ENCODE measurements at regions not wholly inside any gene's neighbourhood (a gene's known extent, or its start where the extent isn't known, plus 50 kb on each side); places are given as distances from the start of the nearest gene placed in this dataset.

GRCh38 chrX:20715176-20715575 lies 448.5 kb upstream of the RPS6KA3 start:
- CTCF ChIA-PET (ENCODE audit: unreplicated experiment), result no interaction called here
- intact Hi-C loops (cut with micrococcal nuclease; ENCODE audit: unreplicated experiment), result no loop called here

GRCh38 chrX:20712811-20713210 lies 446.1 kb upstream of the RPS6KA3 start:
- Histone ChIP-seq H3K9me3 (ENCODE audit: low read length) (no peaks in the 10 kb centered on the region), H2AFZ (ENCODE audit: low read length) (no peak overlapping the region), H3K79me2 (ENCODE audit: insufficient read depth, low read depth, low read length) (no peaks in the 10 kb centered on the region), H3K27ac (ENCODE audit: low read depth, low read length, poor library complexity, severe bottlenecking) (no peak overlapping the region), H3K36me3 (ENCODE audit: insufficient read depth, low read length) (no peaks in the 10 kb centered on the region), H3K9me2 (ENCODE audit: insufficient read depth, low read length) (no peaks in the 10 kb centered on the region), H3K4me1 (ENCODE audit: insufficient read depth, low read length, poor library complexity, severe bottlenecking) (no peaks in the 10 kb centered on the region), H4K20me1 (ENCODE audit: insufficient read depth, low read length) (no peaks in the 10 kb centered on the region), H3K4me2 (ENCODE audit: low read length) (no peak overlapping the region), H3K4me3 (ENCODE audit: low read depth, low read length, poor library complexity, severe bottlenecking) (no peak overlapping the region)
- DNase-seq (ENCODE audit: low spot score), result no peak
- TF ChIP-seq EZH2phosphoT487 (IDR thresholded peaks at IDR 0.05; ENCODE audit: borderline replicate concordance, low read depth, low read length) (no peak), CTCF (conservative IDR thresholded peaks at IDR 0.05; ENCODE audit: low read length) (no peak)
- CTCF ChIA-PET (ENCODE audit: unreplicated experiment), result no interaction called here
- POLR2A ChIA-PET, result no interaction called here
- intact Hi-C loops (cut with micrococcal nuclease; ENCODE audit: unreplicated experiment), result no loop called here
- no TSS peak for BruUV-seq (replicated peaks)

More at GRCh38 chrX:20715176-20715575, 448.5 kb upstream of the RPS6KA3 start:
- H3K27ac ChIP-seq (ENCODE audit: low read depth, low read length, poor library complexity, severe bottlenecking), result no peak overlapping the region
- H3K4me1 ChIP-seq (ENCODE audit: insufficient read depth, low read length, poor library complexity, severe bottlenecking), result no peaks in the 10 kb centered on the region
- POLR2A ChIA-PET, result no interaction called here
- BruUV-seq (replicated peaks), result no TSS peak
- no peaks in the 10 kb centered on the region for H3K79me2 ChIP-seq (ENCODE audit: insufficient read depth, low read depth, low read length)
- H3K9me2 ChIP-seq (ENCODE audit: insufficient read depth, low read length), result no peaks in the 10 kb centered on the region
- TF ChIP-seq CTCF (conservative IDR thresholded peaks at IDR 0.05; ENCODE audit: low read length) (no peak), EZH2phosphoT487 (IDR thresholded peaks at IDR 0.05; ENCODE audit: borderline replicate concordance, low read depth, low read length) (no peak)
- no peak overlapping the region for H3K4me3 ChIP-seq (ENCODE audit: low read depth, low read length, poor library complexity, severe bottlenecking)
- DNase-seq (ENCODE audit: low spot score), result no peak
- no peaks in the 10 kb centered on the region for H3K9me3 ChIP-seq (ENCODE audit: low read length)
- no peak overlapping the region for H2AFZ ChIP-seq (ENCODE audit: low read length)
- H3K4me2 ChIP-seq (ENCODE audit: low read length), result no peak overlapping the region
- H4K20me1 ChIP-seq (ENCODE audit: insufficient read depth, low read length), result no peaks in the 10 kb centered on the region
- H3K36me3 ChIP-seq (ENCODE audit: insufficient read depth, low read length), result no peaks in the 10 kb centered on the region

- Histone ChIP-seq H2AFZ (ENCODE audit: low read length) (no peak overlapping the region), H3K4me2 (ENCODE audit: low read length) (no peak overlapping the region), H3K4me1 (ENCODE audit: insufficient read depth, low read length, poor library complexity, severe bottlenecking) (no peaks in the 10 kb centered on the region), H3K36me3 (ENCODE audit: insufficient read depth, low read length) (no peaks in the 10 kb centered on the region), H4K20me1 (ENCODE audit: insufficient read depth, low read length) (no peaks in the 10 kb centered on the region), H3K27ac (ENCODE audit: low read depth, low read length, poor library complexity, severe bottlenecking) (no peak overlapping the region), H3K9me2 (ENCODE audit: insufficient read depth, low read length) (no peaks in the 10 kb centered on the region), H3K4me3 (ENCODE audit: low read depth, low read length, poor library complexity, severe bottlenecking) (no peak overlapping the region), H3K9me3 (ENCODE audit: low read length) (no peaks in the 10 kb centered on the region), H3K79me2 (ENCODE audit: insufficient read depth, low read depth, low read length) (no peaks in the 10 kb centered on the region)
- intact Hi-C loops (cut with micrococcal nuclease; ENCODE audit: unreplicated experiment), result no loop called here
- no TSS peak for BruUV-seq (replicated peaks)
- no peak for DNase-seq (ENCODE audit: low spot score)
- TF ChIP-seq CTCF (conservative IDR thresholded peaks at IDR 0.05; ENCODE audit: low read length), result no peak
- no peak for TF ChIP-seq EZH2phosphoT487 (IDR thresholded peaks at IDR 0.05; ENCODE audit: borderline replicate concordance, low read depth, low read length)
- ChIA-PET POLR2A (no interaction called here), CTCF (ENCODE audit: unreplicated experiment) (no interaction called here)
These were observed 444.7 kb upstream of the RPS6KA3 start for GRCh38 chrX:20711366-20711765.
